ENCODE measurements at regions not wholly inside any gene's neighbourhood (a gene's known extent, or its start where the extent isn't known, plus 50 kb on each side); places are given as distances from the start of the nearest gene placed in this dataset.

DNA sequence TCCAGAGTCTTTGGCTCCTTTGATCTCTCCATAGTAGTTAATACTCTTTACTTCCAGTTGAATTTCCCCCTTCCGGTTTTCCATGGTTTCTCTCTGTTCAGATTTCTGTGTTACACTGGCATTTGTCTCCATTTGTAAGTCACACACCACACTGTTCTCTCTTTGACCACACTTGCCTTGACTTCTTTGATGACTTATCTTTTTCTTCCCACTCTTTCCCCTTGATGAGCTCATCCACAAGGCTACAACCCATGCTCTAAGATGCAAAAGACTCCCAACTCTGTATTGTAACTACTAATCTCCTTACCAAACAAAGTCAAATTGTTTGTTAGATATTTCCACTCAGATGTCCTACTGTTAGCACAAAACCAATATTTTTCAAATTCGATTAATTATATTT, 242.7 kb upstream of the E2F7 start:
- intact Hi-C loops (cut with micrococcal nuclease), result no loop called here
- Mint-ChIP-seq H3K36me3 (ENCODE audit: low read depth) (no peaks in the 10 kb centered on the region), H3K4me3 (no peak overlapping the region), H3K27me3 (no peaks in the 10 kb centered on the region), H3K9me3 (no peaks in the 10 kb centered on the region), H3K4me1 (ENCODE audit: low read depth) (no peaks in the 10 kb centered on the region), H3K27ac (no peak overlapping the region)
- ATAC-seq (no peak), DNase-seq (no peak)
- CTCF ChIA-PET, result no interaction called here
- POLR2A ChIA-PET, result no interaction called here
- TF ChIP-seq, protein P1, sequence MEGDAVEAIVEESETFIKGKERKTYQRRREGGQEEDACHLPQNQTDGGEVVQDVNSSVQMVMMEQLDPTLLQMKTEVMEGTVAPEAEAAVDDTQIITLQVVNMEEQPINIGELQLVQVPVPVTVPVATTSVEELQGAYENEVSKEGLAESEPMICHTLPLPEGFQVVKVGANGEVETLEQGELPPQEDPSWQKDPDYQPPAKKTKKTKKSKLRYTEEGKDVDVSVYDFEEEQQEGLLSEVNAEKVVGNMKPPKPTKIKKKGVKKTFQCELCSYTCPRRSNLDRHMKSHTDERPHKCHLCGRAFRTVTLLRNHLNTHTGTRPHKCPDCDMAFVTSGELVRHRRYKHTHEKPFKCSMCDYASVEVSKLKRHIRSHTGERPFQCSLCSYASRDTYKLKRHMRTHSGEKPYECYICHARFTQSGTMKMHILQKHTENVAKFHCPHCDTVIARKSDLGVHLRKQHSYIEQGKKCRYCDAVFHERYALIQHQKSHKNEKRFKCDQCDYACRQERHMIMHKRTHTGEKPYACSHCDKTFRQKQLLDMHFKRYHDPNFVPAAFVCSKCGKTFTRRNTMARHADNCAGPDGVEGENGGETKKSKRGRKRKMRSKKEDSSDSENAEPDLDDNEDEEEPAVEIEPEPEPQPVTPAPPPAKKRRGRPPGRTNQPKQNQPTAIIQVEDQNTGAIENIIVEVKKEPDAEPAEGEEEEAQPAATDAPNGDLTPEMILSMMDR (IDR thresholded peaks at IDR 0.05), result no peak

DNA sequence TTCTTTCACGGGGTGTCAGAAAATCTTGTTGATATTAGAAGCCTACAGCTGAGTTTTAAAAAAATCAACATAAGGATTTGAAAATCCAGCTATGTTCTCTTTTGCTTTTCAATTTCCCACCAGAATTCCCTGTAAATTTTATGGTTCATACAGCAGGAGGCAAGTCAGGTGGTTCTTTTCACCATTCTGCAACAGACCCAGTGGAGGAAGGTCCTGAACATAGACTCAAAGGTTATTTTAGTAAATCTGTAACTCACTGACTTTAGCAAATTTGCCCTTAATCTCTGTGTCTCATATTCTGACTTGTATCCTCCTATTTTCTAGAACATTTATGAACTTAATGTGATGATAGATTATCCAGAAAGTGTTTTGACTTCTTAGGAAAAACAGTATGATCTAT, 235.4 kb upstream of the E2F7 start:
- Mint-ChIP-seq H3K27me3 (no peaks in the 10 kb centered on the region), H3K4me1 (ENCODE audit: low read depth) (no peaks in the 10 kb centered on the region), H3K9me3 (no peaks in the 10 kb centered on the region), H3K36me3 (ENCODE audit: low read depth) (no peaks in the 10 kb centered on the region), H3K27ac (no peak overlapping the region), H3K4me3 (no peak overlapping the region)
- ChIA-PET CTCF (no interaction called here), POLR2A (no interaction called here)
- intact Hi-C loops (cut with micrococcal nuclease), result no loop called here
- TF ChIP-seq, protein P1 (IDR thresholded peaks at IDR 0.05), result no peak
- ATAC-seq (no peak), DNase-seq (no peak)

DNA sequence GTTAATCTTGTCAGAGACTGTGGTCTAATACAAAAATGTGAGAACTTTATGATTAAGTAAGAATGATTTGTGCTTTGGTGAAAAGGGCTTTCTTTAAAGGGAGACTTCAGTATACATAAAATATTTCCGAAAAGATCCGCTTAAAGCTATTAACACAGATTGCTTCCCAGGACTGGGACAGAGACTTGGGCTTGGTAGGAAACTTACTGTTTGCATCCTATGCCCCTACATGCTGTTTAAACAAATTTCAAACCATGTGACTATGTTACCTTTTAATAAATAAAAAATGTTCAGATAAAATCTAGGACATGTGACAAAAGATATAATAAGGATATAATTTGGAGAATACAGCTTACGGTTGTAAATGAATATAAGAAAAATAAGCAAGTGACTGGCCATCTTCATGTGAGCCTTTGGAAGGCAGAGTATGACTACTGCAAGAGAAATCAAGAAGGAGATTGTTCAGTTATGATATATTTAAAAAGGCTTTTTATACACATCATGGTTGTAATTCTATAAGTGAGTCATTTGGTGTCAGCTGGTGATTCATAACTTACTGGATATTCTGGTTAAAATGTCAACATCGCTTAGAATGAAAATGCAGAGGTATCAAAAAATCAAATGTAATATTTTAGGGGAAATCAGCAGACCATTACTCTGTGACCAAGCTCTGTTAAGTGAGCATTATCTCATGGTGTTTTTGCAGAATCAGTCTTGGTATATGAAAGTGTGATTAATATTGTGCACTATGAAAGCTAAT, 234.7 kb upstream of the E2F7 start:
- ATAC-seq (no peak), DNase-seq (no peak)
- H3K4me3 Mint-ChIP-seq, result no peak overlapping the region
- TF ChIP-seq, protein P1 (IDR thresholded peaks at IDR 0.05), result no peak
- no peaks in the 10 kb centered on the region for H3K4me1 Mint-ChIP-seq (ENCODE audit: low read depth)
- H3K36me3 Mint-ChIP-seq (ENCODE audit: low read depth), result no peaks in the 10 kb centered on the region
- H3K9me3 Mint-ChIP-seq, result no peaks in the 10 kb centered on the region
- H3K27me3 Mint-ChIP-seq, result no peaks in the 10 kb centered on the region
- ChIA-PET POLR2A (no interaction called here), CTCF (no interaction called here)
- no peak overlapping the region for H3K27ac Mint-ChIP-seq
- intact Hi-C loops (cut with micrococcal nuclease), result no loop called here

DNA sequence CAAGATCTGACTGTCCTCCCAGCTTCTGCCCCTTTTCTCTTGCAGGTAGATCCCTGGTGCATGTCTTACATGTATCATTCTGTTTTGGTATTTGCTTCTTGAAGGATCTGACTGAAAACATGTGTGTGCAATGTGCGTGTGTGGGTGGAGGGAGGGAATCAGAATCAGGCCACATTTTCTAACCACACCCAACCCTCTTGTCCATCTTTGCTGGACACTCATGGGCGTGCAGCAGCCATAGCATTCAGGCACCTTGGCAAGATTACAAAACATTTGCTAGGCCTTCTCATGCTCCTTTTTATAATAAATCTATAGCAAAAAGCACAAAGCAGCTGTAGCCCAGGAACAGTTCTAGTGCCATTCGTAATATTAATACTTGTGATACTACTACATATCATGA, 233.6 kb upstream of the E2F7 start:
- ATAC-seq, result no peak
- H3K27ac Mint-ChIP-seq, result no peak overlapping the region
- no peaks in the 10 kb centered on the region for H3K9me3 Mint-ChIP-seq
- no peaks in the 10 kb centered on the region for H3K4me1 Mint-ChIP-seq (ENCODE audit: low read depth)
- POLR2A ChIA-PET, result no interaction called here
- intact Hi-C loops (cut with micrococcal nuclease), result no loop called here
- no peaks in the 10 kb centered on the region for H3K36me3 Mint-ChIP-seq (ENCODE audit: low read depth)
- no peaks in the 10 kb centered on the region for H3K27me3 Mint-ChIP-seq
- no peak overlapping the region for H3K4me3 Mint-ChIP-seq
- CTCF ChIA-PET, result no interaction called here
- TF ChIP-seq, protein P1 (IDR thresholded peaks at IDR 0.05), result no peak
- DNase-seq, result no peak

DNA sequence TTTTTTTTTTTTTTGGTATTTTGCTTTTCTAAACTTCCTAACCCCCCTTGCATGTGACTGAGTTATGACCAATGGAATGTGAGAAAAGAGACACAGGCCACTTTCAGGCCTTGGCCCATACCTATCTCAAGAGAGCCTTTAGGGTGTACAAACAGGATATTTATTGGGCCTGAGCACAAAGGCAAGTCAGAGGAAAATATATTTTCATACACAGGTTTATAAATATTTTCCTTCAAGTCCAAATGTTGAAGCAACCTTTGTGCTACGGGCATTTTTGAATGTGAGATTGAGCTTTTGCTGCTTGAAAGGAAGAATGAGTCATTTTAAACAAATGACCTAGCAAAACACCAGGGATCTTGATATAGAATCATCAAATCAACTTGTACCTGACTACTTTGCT, 228.6 kb upstream of the E2F7 start:
- no peak for DNase-seq
- ChIA-PET CTCF (no interaction called here), POLR2A (interaction anchor here (0.7 kb wide), 1 partner anchor 20 kb away, joined by 3 read pairs; no protein-coding TSS in a partner anchor)
- H3K27ac Mint-ChIP-seq, result no peak overlapping the region
- no peaks in the 10 kb centered on the region for H3K4me1 Mint-ChIP-seq (ENCODE audit: low read depth)
- intact Hi-C loops (cut with micrococcal nuclease), result no loop called here
- TF ChIP-seq, protein P1 (IDR thresholded peaks at IDR 0.05), result no peak
- no peak overlapping the region for H3K4me3 Mint-ChIP-seq
- H3K27me3 Mint-ChIP-seq, result no peaks in the 10 kb centered on the region
- H3K9me3 Mint-ChIP-seq, result peaks cover 3% of the 10 kb centered on the region
- ATAC-seq, result no peak
- no peaks in the 10 kb centered on the region for H3K36me3 Mint-ChIP-seq (ENCODE audit: low read depth)
